ENCODE measurements at regions not wholly inside any gene's neighbourhood (a gene's known extent, or its start where the extent isn't known, plus 50 kb on each side); places are given as distances from the start of the nearest gene placed in this dataset.

DNA sequence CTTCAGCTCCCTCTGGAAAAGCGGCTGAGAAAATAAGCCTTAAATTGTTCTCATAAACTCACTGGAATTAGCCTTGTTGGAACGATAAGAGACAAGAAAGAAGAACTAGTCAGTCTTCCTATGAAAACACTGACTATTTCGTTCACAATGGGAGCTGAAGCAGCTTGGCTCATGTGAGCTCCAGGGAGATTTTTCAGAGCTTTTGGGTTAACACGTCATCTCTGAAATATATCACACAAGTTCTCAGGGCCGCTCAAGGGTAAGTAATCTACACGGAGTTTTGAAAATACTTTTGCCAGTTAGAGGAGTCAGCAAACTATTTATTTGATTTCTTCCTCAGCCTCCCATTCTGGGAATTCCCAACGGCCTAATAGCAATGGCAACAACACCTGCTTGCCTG lies 316.2 kb upstream of the MGAT5 start (continued):
- TF ChIP-seq, protein P1, sequence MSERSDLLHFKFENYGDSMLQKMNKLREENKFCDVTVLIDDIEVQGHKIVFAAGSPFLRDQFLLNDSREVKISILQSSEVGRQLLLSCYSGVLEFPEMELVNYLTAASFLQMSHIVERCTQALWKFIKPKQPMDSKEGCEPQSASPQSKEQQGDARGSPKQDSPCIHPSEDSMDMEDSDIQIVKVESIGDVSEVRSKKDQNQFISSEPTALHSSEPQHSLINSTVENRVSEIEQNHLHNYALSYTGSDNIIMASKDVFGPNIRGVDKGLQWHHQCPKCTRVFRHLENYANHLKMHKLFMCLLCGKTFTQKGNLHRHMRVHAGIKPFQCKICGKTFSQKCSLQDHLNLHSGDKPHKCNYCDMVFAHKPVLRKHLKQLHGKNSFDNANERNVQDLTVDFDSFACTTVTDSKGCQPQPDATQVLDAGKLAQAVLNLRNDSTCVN (CRISPR knock-in tag; IDR thresholded peaks at IDR 0.05) = no peak
- TF ChIP-seq, protein P2, sequence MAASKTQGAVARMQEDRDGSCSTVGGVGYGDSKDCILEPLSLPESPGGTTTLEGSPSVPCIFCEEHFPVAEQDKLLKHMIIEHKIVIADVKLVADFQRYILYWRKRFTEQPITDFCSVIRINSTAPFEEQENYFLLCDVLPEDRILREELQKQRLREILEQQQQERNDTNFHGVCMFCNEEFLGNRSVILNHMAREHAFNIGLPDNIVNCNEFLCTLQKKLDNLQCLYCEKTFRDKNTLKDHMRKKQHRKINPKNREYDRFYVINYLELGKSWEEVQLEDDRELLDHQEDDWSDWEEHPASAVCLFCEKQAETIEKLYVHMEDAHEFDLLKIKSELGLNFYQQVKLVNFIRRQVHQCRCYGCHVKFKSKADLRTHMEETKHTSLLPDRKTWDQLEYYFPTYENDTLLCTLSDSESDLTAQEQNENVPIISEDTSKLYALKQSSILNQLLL (CRISPR knock-in tag; IDR thresholded peaks at IDR 0.05; ENCODE audit: borderline replicate concordance) = no peak

DNA sequence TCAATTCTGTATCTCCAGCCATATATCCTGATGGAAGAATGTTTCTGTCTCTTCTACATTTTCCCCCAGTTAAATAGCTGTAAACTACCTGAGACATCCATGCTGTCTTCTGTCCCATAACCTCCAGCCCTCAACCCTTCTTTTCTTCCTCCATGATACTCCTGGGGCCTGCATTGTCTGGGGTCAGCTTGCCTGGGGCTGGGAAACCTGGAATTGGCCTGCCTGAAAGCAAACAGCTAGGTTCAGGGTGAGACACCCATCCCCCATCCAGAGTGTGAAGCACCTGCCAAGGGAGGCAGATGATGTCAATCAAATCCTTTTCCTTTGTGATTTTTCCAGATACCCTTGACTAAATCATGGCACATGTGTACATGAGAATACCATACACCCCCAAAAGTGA lies 313.7 kb upstream of the MGAT5 start:
- no peak overlapping the region for H3K9ac ChIP-seq (ENCODE audit: insufficient read depth in 1 of 2, low read depth in 2 of 2, low read length in 2 of 2)
- H3K9me1 ChIP-seq (ENCODE audit: control insufficient read depth, insufficient read depth, low read length) = no peaks in the 10 kb centered on the region
- H3K36me3 ChIP-seq (ENCODE audit: control insufficient read depth, insufficient read depth, low read length) = no peaks in the 10 kb centered on the region
- H3K4me3 ChIP-seq = no peak overlapping the region
- no peak overlapping the region for H3K4me2 ChIP-seq (ENCODE audit: insufficient read depth, low read length)
- no peak overlapping the region for H2AFZ ChIP-seq (ENCODE audit: low read depth, low read length)
- no peaks in the 10 kb centered on the region for H3K9me3 ChIP-seq (replicated peaks; ENCODE audit: control insufficient read depth, insufficient read depth, low read depth, low read length)
- no peaks in the 10 kb centered on the region; a peak in 2 of 5 replicates for H3K27me3 ChIP-seq (ENCODE audit: control insufficient read depth in 2 of 2, insufficient read depth in 2 of 2, low read length in 2 of 2)
- no peaks in the 10 kb centered on the region for H3K79me2 ChIP-seq (ENCODE audit: control insufficient read depth, insufficient read depth, low read length)
- no peaks in the 10 kb centered on the region for H3K4me1 ChIP-seq (replicated peaks in 1 of 2; ENCODE audit: control insufficient read depth in 2 of 2, insufficient read depth in 2 of 2, low read length in 2 of 2)
- ATAC-seq (no peak), DNase-seq (ENCODE audit: extremely low read depth in 1 of 4, low spot score in 3 of 4) (no peak), FAIRE-seq (no peak)
- intact Hi-C loops (cut with micrococcal nuclease) = no loop called here
- ChIA-PET CTCF (ENCODE audit: low intra/inter-chr PET ratio) (no interaction called here), POLR2A (no interaction called here)
- H3K27ac ChIP-seq (ENCODE audit: extremely low read depth, low read depth, low read length) = no peak overlapping the region
- TF ChIP-seq ZNF696 (CRISPR knock-in tag; conservative IDR thresholded peaks at IDR 0.05) (no peak), ZSCAN32 (CRISPR knock-in tag; IDR thresholded peaks at IDR 0.05) (no peak), SREBF2 (CRISPR knock-in tag; IDR thresholded peaks at IDR 0.05) (no peak), XRCC5 (IDR thresholded peaks at IDR 0.05; ENCODE audit: low read depth, low read length) (no peak), RBM22 (IDR thresholded peaks at IDR 0.05; ENCODE audit: low read depth, low read length, poor library complexity, severe bottlenecking) (no peak), SMARCB1 (IDR thresholded peaks at IDR 0.05; ENCODE audit: insufficient read length, low read depth) (no peak), ZNF76 (CRISPR knock-in tag; IDR thresholded peaks at IDR 0.05; ENCODE audit: borderline replicate concordance) (no peak), HMGN3 (IDR thresholded peaks at IDR 0.05; ENCODE audit: borderline replicate concordance, extremely low read depth, insufficient read length, low read depth, low read length) (no peak), TGIF2 (CRISPR knock-in tag; IDR thresholded peaks at IDR 0.05) (no peak), CBX1 (IDR thresholded peaks at IDR 0.05; ENCODE audit: low read depth) (no peak)
- TF ChIP-seq, protein P3, sequence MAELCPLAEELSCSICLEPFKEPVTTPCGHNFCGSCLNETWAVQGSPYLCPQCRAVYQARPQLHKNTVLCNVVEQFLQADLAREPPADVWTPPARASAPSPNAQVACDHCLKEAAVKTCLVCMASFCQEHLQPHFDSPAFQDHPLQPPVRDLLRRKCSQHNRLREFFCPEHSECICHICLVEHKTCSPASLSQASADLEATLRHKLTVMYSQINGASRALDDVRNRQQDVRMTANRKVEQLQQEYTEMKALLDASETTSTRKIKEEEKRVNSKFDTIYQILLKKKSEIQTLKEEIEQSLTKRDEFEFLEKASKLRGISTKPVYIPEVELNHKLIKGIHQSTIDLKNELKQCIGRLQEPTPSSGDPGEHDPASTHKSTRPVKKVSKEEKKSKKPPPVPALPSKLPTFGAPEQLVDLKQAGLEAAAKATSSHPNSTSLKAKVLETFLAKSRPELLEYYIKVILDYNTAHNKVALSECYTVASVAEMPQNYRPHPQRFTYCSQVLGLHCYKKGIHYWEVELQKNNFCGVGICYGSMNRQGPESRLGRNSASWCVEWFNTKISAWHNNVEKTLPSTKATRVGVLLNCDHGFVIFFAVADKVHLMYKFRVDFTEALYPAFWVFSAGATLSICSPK (IDR thresholded peaks at IDR 0.05; ENCODE audit: borderline replicate concordance) = no peak
- TF ChIP-seq, protein P4, sequence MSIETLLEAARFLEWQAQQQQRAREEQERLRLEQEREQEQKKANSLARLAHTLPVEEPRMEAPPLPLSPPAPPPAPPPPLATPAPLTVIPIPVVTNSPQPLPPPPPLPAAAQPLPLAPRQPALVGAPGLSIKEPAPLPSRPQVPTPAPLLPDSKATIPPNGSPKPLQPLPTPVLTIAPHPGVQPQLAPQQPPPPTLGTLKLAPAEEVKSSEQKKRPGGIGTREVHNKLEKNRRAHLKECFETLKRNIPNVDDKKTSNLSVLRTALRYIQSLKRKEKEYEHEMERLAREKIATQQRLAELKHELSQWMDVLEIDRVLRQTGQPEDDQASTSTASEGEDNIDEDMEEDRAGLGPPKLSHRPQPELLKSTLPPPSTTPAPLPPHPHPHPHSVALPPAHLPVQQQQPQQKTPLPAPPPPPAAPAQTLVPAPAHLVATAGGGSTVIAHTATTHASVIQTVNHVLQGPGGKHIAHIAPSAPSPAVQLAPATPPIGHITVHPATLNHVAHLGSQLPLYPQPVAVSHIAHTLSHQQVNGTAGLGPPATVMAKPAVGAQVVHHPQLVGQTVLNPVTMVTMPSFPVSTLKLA (conservative IDR thresholded peaks at IDR 0.05) = no peak
- in situ Hi-C loops (cut with MboI) = no loop called here
- no TSS peak for BruUV-seq (replicated peaks)
- 0 out of 2 replicates have a peak, but pooled peaks cover 3% of the 10 kb centered on the region for H4K20me1 ChIP-seq (replicated peaks; ENCODE audit: control insufficient read depth, insufficient read depth, low read length)
